Lung (tissue), 11 donors: ENCODE measurements at regions not wholly inside any gene's neighbourhood (a gene's known extent, or its start where the extent isn't known, plus 50 kb on each side); places are given as distances from the start of the nearest gene placed in this dataset.

Experiments used
- ATAC-seq: fragments of 200-7000 bp; cut with Tn5 transposase; one replicate; pipeline ENCODE4 v1.9.1; 2020; ENCODE audit warnings: moderate number of reproducible peaks; ENCODE audit not compliant: insufficient read depth, low FRiP score
- DNase-seq, 3 donors: peaks; one replicate each; pipeline ENCODE4 v3.0.0-alpha.2; 2013 to 2017
- H3K27ac ChIP-seq, 2 donors: one replicate each; pipeline ENCODE4 v1.5.1; 2013; ENCODE audit warnings: mild to moderate bottlenecking in 2 of 2, moderate library complexity in 2 of 2, control low read depth in 1 of 2, inconsistent platforms in 1 of 2, low read depth in 1 of 2, low read length in 1 of 2
- H3K27me3 ChIP-seq, 3 donors: one replicate each; pipeline ENCODE4 v1.5.1; 2013; ENCODE audit warnings: low read length in 2 of 3; ENCODE audit not compliant: control insufficient read depth in 3 of 3, insufficient read depth in 3 of 3
- H3K36me3 ChIP-seq, 4 donors: one replicate each; pipeline ENCODE4 v1.5.1; 2013; ENCODE audit warnings: low read length in 4 of 4, mild to moderate bottlenecking in 1 of 4, moderate library complexity in 1 of 4; ENCODE audit not compliant: control insufficient read depth in 4 of 4, insufficient read depth in 4 of 4
- H3K4me1 ChIP-seq, 5 donors: one replicate each; pipeline ENCODE4 v1.5.1; 2013; ENCODE audit warnings: low read length in 5 of 5, mild to moderate bottlenecking in 2 of 5, moderate library complexity in 1 of 5; ENCODE audit not compliant: control insufficient read depth in 5 of 5, insufficient read depth in 5 of 5
- H3K4me3 ChIP-seq: one replicate; pipeline ENCODE4 v1.5.1; 2013; ENCODE audit warnings: mild to moderate bottlenecking, control low read depth, moderate library complexity
- H3K9ac ChIP-seq, 2 donors: one replicate each; pipeline ENCODE4 v1.5.1; 2013; ENCODE audit warnings: low read length in 2 of 2, control low read depth in 1 of 2; ENCODE audit not compliant: insufficient read depth in 1 of 2
- H3K9me3 ChIP-seq, 4 donors: one replicate each; pipeline ENCODE4 v1.5.1; 2013; ENCODE audit warnings: low read length in 3 of 4, mild to moderate bottlenecking in 1 of 4, moderate library complexity in 1 of 4; ENCODE audit not compliant: control insufficient read depth in 4 of 4, insufficient read depth in 3 of 4
- WGBS, 2 donors: extraction: QIAGEN DNeasy Blood & Tissue Kit; methylation state at CpG; one replicate each; pipeline ENCODE4 v1.1.7; 2013; 5-methylcytosine and 5-hydroxymethylcytosine counted together
- TF ChIP-seq, protein P1 (sequence below): IDR thresholded peaks from 2 replicates; pipeline ENCODE4 v1.5.1; 2012; ENCODE audit warnings: mild to moderate bottlenecking; ENCODE audit errors: control extremely low read depth, extremely low read depth
- donor health status: control.
- donor health status: control.
- donor health status: Bipolar disorder and iron deficiency.
- donor health status: healthy.
- donor health status: DM: yes; HTN: yes; CAD: no.

DNA sequence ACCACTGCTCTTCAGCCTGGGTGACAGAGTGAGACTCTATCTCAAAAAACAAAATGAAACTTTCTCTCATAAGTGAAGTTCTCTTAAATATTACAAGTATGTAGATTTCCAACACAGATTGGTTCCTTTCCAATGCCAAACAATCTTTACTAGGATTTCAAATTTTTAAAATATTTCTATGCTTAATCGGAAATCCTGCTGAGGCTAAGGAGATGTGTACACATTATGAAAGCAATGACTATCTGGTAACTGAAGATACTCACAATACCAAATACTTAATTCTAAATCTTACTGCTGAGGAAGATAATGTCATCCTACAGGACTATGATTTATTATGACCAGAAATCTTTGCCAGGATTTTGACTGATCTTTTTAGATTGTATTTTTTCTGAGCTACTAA, 255.6 kb upstream of the ZNF717 start:
- no peaks in the 10 kb centered on the region for H3K4me1 ChIP-seq
- no peak overlapping the region for H3K9ac ChIP-seq
- H3K4me3 ChIP-seq = no peak overlapping the region
- 54 to 77% methylated on average over 1 of the region's 1 CpG for WGBS, 2 donors
- H3K27ac ChIP-seq = no peak overlapping the region
- no peaks in the 10 kb centered on the region for H3K36me3 ChIP-seq
- DNase-seq = no peak
- H3K27me3 ChIP-seq = no peaks in the 10 kb centered on the region
- TF ChIP-seq, protein P1, sequence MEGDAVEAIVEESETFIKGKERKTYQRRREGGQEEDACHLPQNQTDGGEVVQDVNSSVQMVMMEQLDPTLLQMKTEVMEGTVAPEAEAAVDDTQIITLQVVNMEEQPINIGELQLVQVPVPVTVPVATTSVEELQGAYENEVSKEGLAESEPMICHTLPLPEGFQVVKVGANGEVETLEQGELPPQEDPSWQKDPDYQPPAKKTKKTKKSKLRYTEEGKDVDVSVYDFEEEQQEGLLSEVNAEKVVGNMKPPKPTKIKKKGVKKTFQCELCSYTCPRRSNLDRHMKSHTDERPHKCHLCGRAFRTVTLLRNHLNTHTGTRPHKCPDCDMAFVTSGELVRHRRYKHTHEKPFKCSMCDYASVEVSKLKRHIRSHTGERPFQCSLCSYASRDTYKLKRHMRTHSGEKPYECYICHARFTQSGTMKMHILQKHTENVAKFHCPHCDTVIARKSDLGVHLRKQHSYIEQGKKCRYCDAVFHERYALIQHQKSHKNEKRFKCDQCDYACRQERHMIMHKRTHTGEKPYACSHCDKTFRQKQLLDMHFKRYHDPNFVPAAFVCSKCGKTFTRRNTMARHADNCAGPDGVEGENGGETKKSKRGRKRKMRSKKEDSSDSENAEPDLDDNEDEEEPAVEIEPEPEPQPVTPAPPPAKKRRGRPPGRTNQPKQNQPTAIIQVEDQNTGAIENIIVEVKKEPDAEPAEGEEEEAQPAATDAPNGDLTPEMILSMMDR = no peak
- H3K9me3 ChIP-seq = no peaks in the 10 kb centered on the region
- ATAC-seq = no peak

DNA sequence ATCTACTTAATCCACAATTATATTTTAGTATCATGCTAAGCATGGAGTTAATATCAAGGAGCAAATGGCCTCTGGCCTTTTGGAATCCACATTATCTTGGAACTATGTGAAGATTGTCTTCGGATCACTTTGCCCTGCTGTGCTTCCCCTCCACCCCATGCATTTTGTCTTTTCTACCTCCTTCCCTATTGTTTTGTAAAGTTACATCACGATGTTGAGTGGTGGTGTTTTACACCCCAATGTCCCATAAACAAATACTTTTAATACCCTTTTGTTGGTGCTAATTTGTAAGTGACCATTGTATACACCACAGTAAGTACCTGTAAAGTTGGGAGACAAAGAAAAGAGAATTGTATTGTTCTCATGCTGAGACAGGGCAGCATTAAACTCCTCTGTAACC, 258.4 kb upstream of the ZNF717 start:
- Histone ChIP-seq H3K27me3 (no peaks in the 10 kb centered on the region), H3K4me1 (no peaks in the 10 kb centered on the region), H3K36me3 (no peaks in the 10 kb centered on the region), H3K4me3 (no peak overlapping the region), H3K27ac (no peak overlapping the region), H3K9ac (no peak overlapping the region), H3K9me3 (no peaks in the 10 kb centered on the region)
- TF ChIP-seq, protein P1 = no peak
- ATAC-seq (no peak), DNase-seq (no peak)
- 80 to 84% methylated on average over 2 of the region's 2 CpGs for WGBS, 2 donors

DNA sequence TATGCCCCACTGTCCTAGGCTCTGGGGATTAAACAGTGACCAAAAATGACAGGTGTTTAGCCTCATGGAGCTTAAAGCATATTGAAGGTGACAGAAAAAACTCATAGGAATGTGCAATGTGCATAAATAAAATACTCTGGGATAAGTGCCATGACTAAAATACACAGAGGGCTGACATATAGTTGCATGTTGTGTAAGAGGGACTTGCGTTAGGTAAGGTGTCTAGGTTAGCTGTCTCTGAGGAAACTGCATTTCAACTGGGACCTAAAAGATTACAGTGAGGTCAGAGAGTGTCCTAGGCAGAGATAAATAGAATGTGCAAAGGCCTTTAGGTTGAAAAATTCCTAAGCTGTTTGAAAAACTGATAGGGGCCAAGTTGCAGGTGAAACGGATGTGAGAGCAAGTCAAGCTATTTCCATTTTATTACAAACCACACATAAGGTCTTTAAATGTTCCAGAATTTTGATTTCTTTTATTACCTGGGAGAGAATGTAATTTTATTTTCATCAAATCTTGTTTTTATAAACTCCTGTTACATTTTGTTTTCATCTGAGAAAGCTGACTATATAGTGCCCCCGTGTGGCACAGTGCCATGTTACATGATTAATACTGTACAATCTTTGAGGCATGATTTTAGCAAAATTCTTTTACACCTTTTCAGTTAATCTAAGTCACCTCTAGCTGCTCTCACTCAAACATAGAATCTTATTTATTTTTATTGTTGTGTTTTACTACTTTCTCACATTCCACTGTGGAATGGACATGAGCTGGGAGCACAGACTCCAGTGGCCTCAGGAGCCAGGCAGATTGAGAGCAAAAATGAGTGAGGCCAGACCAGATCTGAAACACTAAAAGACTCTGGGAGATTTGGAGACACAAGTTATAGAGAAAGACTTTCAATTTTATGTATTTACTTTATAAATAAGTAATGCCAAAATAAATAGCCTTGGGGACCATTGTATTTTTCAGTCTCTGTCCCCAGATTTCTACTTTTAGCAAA, 259.6 kb upstream of the ZNF717 start:
- no peak for ATAC-seq
- peak; percentile 21 to 57 (median 54) for DNase-seq
- Histone ChIP-seq H3K36me3 (no peaks in the 10 kb centered on the region), H3K9me3 (no peaks in the 10 kb centered on the region), H3K4me1 (no peaks in the 10 kb centered on the region), H3K27ac (no peak overlapping the region), H3K9ac (no peak overlapping the region), H3K27me3 (no peaks in the 10 kb centered on the region), H3K4me3 (no peak overlapping the region)
- TF ChIP-seq, protein P1 = peak; percentile 11
- 52 to 59% methylated on average over 3 of the region's 3 CpGs for WGBS, 2 donors
